H1 (cell line): ENCODE measurements at regions not wholly inside any gene's neighbourhood (a gene's known extent, or its start where the extent isn't known, plus 50 kb on each side); places are given as distances from the start of the nearest gene placed in this dataset.

Experiments
- CBX8 ChIP-seq: fragments of 300-800, 300-1000 bp; sonication (generic); IDR thresholded peaks from 2 replicates; pipeline ENCODE4 v1.7.1; 2016; ENCODE audit warnings: low read depth, low read length, borderline replicate concordance
- CHD1 ChIP-seq: IDR thresholded peaks from 2 replicates; pipeline ENCODE4 v1.6.1; 2012; ENCODE audit warnings: low read depth, low read length, improper control_type of control experiment
- CTCF ChIP-seq, 3 experiments: IDR thresholded peaks; 1 replicate in 2 of 3; 2 replicates in 1 of 3; pipeline versions ENCODE4 v1.5.1 to v1.6.1; 2011; ENCODE audit warnings: low read length in 3 of 3, mild to moderate bottlenecking in 3 of 3, inconsistent platforms in 2 of 3, low read depth in 1 of 3, moderate library complexity in 1 of 3; ENCODE audit not compliant: insufficient read depth in 1 of 3; ENCODE audit errors: control extremely low read depth in 1 of 3
- EP300 ChIP-seq, 2 experiments: IDR thresholded peaks; 1 replicate in 1 of 2; 2 replicates in 1 of 2; pipeline ENCODE4 v1.6.1; 2011 to 2012; ENCODE audit warnings: low read depth in 2 of 2, low read length in 2 of 2, mild to moderate bottlenecking in 2 of 2, borderline replicate concordance in 1 of 2, inconsistent platforms in 1 of 2, moderate library complexity in 1 of 2
- EZH2 ChIP-seq: fragments of 200-600 bp; sonication (generic); IDR thresholded peaks from 2 replicates; pipeline ENCODE4 v1.7.1; 2012; ENCODE audit warnings: low read depth, mild to moderate bottlenecking, moderate library complexity, low read length, inconsistent platforms; ENCODE audit not compliant: severe bottlenecking
- JUN ChIP-seq: IDR thresholded peaks from 2 replicates; pipeline ENCODE4 v1.6.1; 2011; ENCODE audit warnings: low read depth, mild to moderate bottlenecking, improper control_type of control experiment, low read length
- KDM1A ChIP-seq: fragments of 200-600, 300-600 bp; sonication (generic); IDR thresholded peaks from 2 replicates; pipeline ENCODE4 v1.7.1; 2016; ENCODE audit warnings: mild to moderate bottlenecking, low read length, borderline replicate concordance
- POLR2A ChIP-seq, 2 experiments: IDR thresholded peaks; 1 replicate in 1 of 2; 2 replicates in 1 of 2; pipeline ENCODE4 v1.6.1; 2011; ENCODE audit warnings: low read depth in 2 of 2, low read length in 2 of 2, mild to moderate bottlenecking in 2 of 2; ENCODE audit errors: control extremely low read depth in 1 of 2
- SIX5 ChIP-seq: IDR thresholded peaks from 2 replicates; pipeline ENCODE4 v1.6.1; 2011; ENCODE audit warnings: mild to moderate bottlenecking, low read depth, low read length
- SRF ChIP-seq: IDR thresholded peaks from 2 replicates; pipeline ENCODE4 v1.6.1; 2011; ENCODE audit warnings: mild to moderate bottlenecking, low read depth, low read length, moderate library complexity
- TAF1 ChIP-seq: IDR thresholded peaks from 2 replicates; pipeline ENCODE4 v1.6.1; 2011; ENCODE audit warnings: mild to moderate bottlenecking, low read depth, low read length
- TBP ChIP-seq: IDR thresholded peaks from 2 replicates; pipeline ENCODE4 v1.6.1; 2011; ENCODE audit warnings: low read depth, low read length, improper control_type of control experiment

- TF ChIP-seq CBX8 (no peak), CTCF (IDR thresholded peaks at IDR 0.05; ENCODE audit: control extremely low read depth in 1 of 3, insufficient read depth in 1 of 3, low read depth in 1 of 3, low read length in 3 of 3) (no peak), TBP (no peak), JUN (no peak), EP300 (IDR thresholded peaks at IDR 0.05; ENCODE audit: borderline replicate concordance in 1 of 2, low read depth in 2 of 2, low read length in 2 of 2) (no peak), TAF1 (no peak), CHD1 (no peak), POLR2A (IDR thresholded peaks at IDR 0.05; ENCODE audit: control extremely low read depth in 1 of 2, low read depth in 2 of 2, low read length in 2 of 2) (no peak), KDM1A (no peak), SRF (no peak), EZH2 (no peak), SIX5 (no peak)
These were observed 69.4 kb downstream of the OR13H1 start for GRCh38 chrX:131613260-131613659.
